PC-3 (cell line): ENCODE measurements at regions not wholly inside any gene's neighbourhood (a gene's known extent, or its start where the extent isn't known, plus 50 kb on each side); places are given as distances from the start of the nearest gene placed in this dataset.

Source experiments
- ATAC-seq: fragments of 200-7000 bp; cut with Tn5 transposase; 2 replicates; pipeline ENCODE4 v1.9.1; 2020; ENCODE audit warnings: mild to moderate bottlenecking, moderate library complexity
- BruUV-seq: library from RNA; stranded (reverse); fragments of 400-500 nt; replicated peaks from 2 replicates; lab custom pipeline; 2021; lab: Mats Ljungman, UMichigan
- CTCF ChIA-PET: fragments of 300-600 bp; sonication (Branson Sonifier 250); formaldehyde crosslinking; loops from one replicate; lab custom pipeline; 2022; ENCODE audit warnings: antibody characterized with exemption; lab: Charles Lee
- POLR2A ChIA-PET: fragments of 300-600 bp; sonication (Branson Sonifier 250); formaldehyde crosslinking; loops from one replicate; lab custom pipeline; 2022; ENCODE audit warnings: antibody characterized with exemption; ENCODE audit not compliant: unreplicated experiment; lab: Charles Lee
- DNase-seq: peaks from one replicate; pipeline ENCODE4 v3.0.0-alpha.2; 2015
- H2AFZ ChIP-seq: fragments of 300-600 bp; sonication (generic); 2 replicates; pipeline ENCODE4 v1.6.0; 2016; ENCODE audit warnings: antibody characterized with exemption, low read length
- H3F3A ChIP-seq: fragments of 300-600 bp; sonication (generic); one replicate; pipeline ENCODE4 v1.6.0; 2017; ENCODE audit warnings: antibody characterized with exemption, low read length, control low read depth, mild to moderate bottlenecking; ENCODE audit not compliant: unreplicated experiment
- H3K27ac ChIP-seq: fragments of 300-600 bp; sonication (generic); 2 replicates; pipeline ENCODE4 v1.5.1; 2016; ENCODE audit warnings: mild to moderate bottlenecking, low read length
- H3K27me3 ChIP-seq: fragments of 300-600 bp; sonication (generic); 2 replicates; pipeline ENCODE4 v1.6.1; 2016; ENCODE audit warnings: low read length, mixed read lengths
- H3K36me3 ChIP-seq: fragments of 300-600 bp; sonication (generic); 2 replicates; pipeline ENCODE4 v1.6.1; 2016; ENCODE audit warnings: low read depth, mixed run types, low read length, mixed read lengths
- H3K4me1 ChIP-seq: fragments of 300-600 bp; sonication (generic); 2 replicates; pipeline ENCODE4 v1.5.1; 2016; ENCODE audit warnings: low read length; ENCODE audit not compliant: insufficient read depth
- H3K4me2 ChIP-seq: fragments of 300-600 bp; sonication (generic); 2 replicates; pipeline ENCODE4 v1.6.0; 2016; ENCODE audit warnings: low read length
- H3K4me3 ChIP-seq: fragments of 300-600 bp; sonication (generic); 2 replicates; pipeline ENCODE4 v1.5.1; 2016; ENCODE audit warnings: mild to moderate bottlenecking, low read length, mixed read lengths
- H3K79me2 ChIP-seq: fragments of 300-600 bp; sonication (generic); 2 replicates; pipeline ENCODE4 v1.6.1; 2017; ENCODE audit warnings: low read length, mixed read lengths
- H3K9ac ChIP-seq: fragments of 300-600 bp; sonication (generic); 2 replicates; pipeline ENCODE4 v1.6.0; 2016; ENCODE audit warnings: mild to moderate bottlenecking, low read length
- H3K9me2 ChIP-seq: fragments of 300-600 bp; sonication (generic); replicated peaks from 2 replicates; pipeline ENCODE4 v1.6.1; 2016; ENCODE audit warnings: mixed run types, low read length, mixed read lengths
- H3K9me3 ChIP-seq: fragments of 300-600 bp; sonication (generic); 2 replicates; pipeline ENCODE4 v1.6.1; 2016; ENCODE audit warnings: low read length, mixed read lengths
- H4K20me1 ChIP-seq: fragments of 300-600 bp; sonication (generic); 2 replicates; pipeline ENCODE4 v1.6.1; 2016; ENCODE audit warnings: low read length, mixed read lengths
- CTCF ChIP-seq: fragments of 300-600 bp; sonication (generic); conservative IDR thresholded peaks from 2 replicates; pipeline ENCODE4 v1.5.1; 2017; ENCODE audit warnings: antibody characterized with exemption, low read depth, mild to moderate bottlenecking, low read length
- EZH2 ChIP-seq: fragments of 300-600 bp; sonication (generic); IDR thresholded peaks from one replicate; pipeline ENCODE4 v1.6.1; 2017; ENCODE audit warnings: antibody characterized with exemption, mild to moderate bottlenecking, low read length; ENCODE audit not compliant: unreplicated experiment
- EZH2phosphoT487 ChIP-seq: fragments of 300-600 bp; sonication (generic); IDR thresholded peaks from 2 replicates; pipeline ENCODE4 v1.6.1; 2018; ENCODE audit warnings: mild to moderate bottlenecking, antibody characterized with exemption, low read length, borderline replicate concordance
- intact Hi-C: fragments of 100-400 bp; cut with micrococcal nuclease; formaldehyde crosslinking; loops from 2 replicates; pipeline ENCODE4 v1.9.0; 2023

- no peak for DNase-seq
- H3K4me3 ChIP-seq: no peak overlapping the region
- H3K27ac ChIP-seq: no peak overlapping the region
- no peak overlapping the region for H2AFZ ChIP-seq
- no peaks in the 10 kb centered on the region for H3K36me3 ChIP-seq
- H3K9ac ChIP-seq: no peak overlapping the region
- no peaks in the 10 kb centered on the region for H4K20me1 ChIP-seq
- no peaks in the 10 kb centered on the region for H3K9me2 ChIP-seq
- no peak overlapping the region for H3K4me2 ChIP-seq
- BruUV-seq: no TSS peak
- peaks cover 9% of the 10 kb centered on the region for H3K4me1 ChIP-seq
- ChIA-PET CTCF (no interaction called here), POLR2A (no interaction called here)
- H3F3A ChIP-seq: no peaks in the 10 kb centered on the region
- no peaks in the 10 kb centered on the region for H3K9me3 ChIP-seq
- no peaks in the 10 kb centered on the region for H3K79me2 ChIP-seq
- ATAC-seq: no peak
- H3K27me3 ChIP-seq: no peaks in the 10 kb centered on the region
- intact Hi-C loops: no loop called here
- TF ChIP-seq EZH2phosphoT487 (no peak), EZH2 (no peak), CTCF (no peak)
Observed at GRCh38 chr10:112874982-112875381, 75.1 kb upstream of the TCF7L2 start.

GRCh38 chr10:112875476-112876267 is 74.4 kb upstream of the TCF7L2 start:
- intact Hi-C loops: no loop called here
- Histone ChIP-seq H3K79me2 (no peaks in the 10 kb centered on the region), H3K4me3 (no peak overlapping the region), H2AFZ (no peak overlapping the region), H3K27ac (no peak overlapping the region), H3K27me3 (no peaks in the 10 kb centered on the region), H4K20me1 (no peaks in the 10 kb centered on the region), H3K9me2 (no peaks in the 10 kb centered on the region), H3K9ac (no peak overlapping the region), H3K4me1 (peaks cover 9% of the 10 kb centered on the region), H3K36me3 (no peaks in the 10 kb centered on the region), H3K4me2 (peak overlapping the region; percentile 35; the same call in 1 of the 2 replicates), H3F3A (no peaks in the 10 kb centered on the region), H3K9me3 (no peaks in the 10 kb centered on the region)
- DNase-seq (peak; percentile 57), ATAC-seq (peak; percentile 53)
- BruUV-seq: no TSS peak
- TF ChIP-seq EZH2: no peak
- no peak for TF ChIP-seq EZH2phosphoT487
- TF ChIP-seq CTCF: no peak
- POLR2A ChIA-PET: no interaction called here
- CTCF ChIA-PET: interaction anchor here (0.6 kb wide), 1 partner anchor 404 kb away, joined by 4 read pairs; no protein-coding TSS in a partner anchor
